Hematopoietic multipotent progenitor cell treated with erythropoietin and hydrocortisone succinate and interleukin-3 and kit ligand, for 4 days (in vitro differentiated cells): ENCODE measurements at regions not wholly inside any gene's neighbourhood (a gene's known extent, or its start where the extent isn't known, plus 50 kb on each side); places are given as distances from the start of the nearest gene placed in this dataset.
A peak's percentile ranks its signal among the peaks of the same experiment; 100 is the strongest.
"Not testable (repeated sequence)": the region's sequence is repeated elsewhere in the genome, so short reads cannot be mapped to it uniquely, and the experiment has no call there.

Source experiments
- DNase-seq: peaks from one replicate; pipeline ENCODE4 v3.0.0-alpha.2; 2015

- no peak for DNase-seq
These were observed 142.9 kb upstream of the ITGB1 start for GRCh38 chr10:33100781-33101391.

- DNase-seq, result no peak
These were observed 141.7 kb upstream of the ITGB1 start for GRCh38 chr10:33099748-33100147.

DNA sequence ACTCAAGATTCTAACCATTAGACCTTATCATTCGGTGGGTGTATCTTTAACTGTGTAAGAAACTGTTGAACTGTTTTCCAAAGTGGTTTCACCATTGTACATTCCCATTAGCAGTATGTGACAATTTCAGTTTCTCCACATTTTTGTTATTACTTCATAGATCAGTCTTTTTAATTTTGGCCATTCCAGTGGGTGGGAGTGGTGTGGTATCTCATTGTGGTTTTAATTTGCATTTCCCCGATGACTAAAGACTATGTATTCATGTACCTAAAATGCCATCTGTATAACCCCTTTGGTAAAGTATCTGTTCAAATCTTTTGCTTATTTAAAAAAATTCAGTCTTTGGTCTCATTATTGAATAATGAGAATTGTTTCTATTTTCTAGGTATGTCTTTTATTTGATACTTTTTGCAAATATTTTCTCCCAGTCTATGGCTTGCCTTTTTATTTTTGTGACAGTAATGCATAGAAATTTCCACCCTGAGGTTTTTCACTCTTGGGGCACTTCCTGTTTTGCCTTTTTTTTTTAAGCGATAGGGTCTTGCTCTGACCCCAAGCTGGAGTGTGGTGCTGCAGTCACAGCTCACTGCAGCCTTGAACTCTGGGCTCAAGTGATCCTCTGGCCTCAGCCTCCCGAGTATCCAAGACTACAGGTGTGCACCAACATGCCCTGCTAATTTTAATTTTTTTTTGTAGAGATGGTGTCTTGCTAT is 141.1 kb upstream of the ITGB1 start:
- DNase-seq, result peak; percentile 9

DNA sequence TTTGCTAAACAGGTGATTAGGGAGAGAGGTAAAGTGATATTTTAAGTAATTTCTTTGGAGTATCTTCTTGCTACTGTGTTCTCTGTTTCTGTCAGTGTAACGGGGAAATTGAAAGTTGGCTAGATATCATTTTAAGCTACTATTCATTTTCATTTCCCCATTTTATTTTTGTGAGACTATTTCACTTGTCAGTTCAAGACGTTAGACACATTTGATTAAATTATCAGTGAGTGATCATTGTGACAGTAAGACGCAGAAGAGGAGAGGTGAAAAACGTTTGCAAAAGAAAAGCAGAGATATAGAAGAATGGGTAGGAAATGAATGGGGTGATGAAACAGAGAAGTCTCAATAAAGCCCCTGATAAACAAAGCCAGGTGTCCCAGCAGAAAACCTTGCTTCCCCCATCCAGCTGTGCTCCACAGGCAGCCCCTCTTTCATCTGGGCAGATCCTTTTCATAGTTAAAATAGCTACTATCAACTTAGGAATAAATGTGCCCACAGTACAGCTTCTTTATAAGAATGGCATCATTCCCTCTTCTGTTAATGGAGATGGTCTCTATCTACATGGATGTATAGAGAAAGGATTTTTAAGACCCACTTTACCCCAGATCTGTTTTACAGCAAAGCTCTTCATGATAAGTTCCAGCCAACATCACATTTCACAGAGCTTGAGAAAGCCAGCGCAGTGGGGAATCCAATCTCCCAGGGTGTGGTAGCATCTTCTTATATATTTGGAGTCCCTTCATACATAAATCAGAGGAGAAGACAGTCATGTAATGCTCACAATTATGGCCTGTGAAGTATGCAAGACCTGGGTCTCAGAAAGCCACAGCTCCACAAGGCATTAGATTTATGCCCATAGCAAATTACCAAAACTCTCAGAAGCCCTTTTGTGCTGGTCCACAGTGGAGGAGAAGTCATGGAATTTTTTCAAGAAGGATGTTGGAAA is 138.1 kb upstream of the ITGB1 start:
- no peak for DNase-seq

DNA sequence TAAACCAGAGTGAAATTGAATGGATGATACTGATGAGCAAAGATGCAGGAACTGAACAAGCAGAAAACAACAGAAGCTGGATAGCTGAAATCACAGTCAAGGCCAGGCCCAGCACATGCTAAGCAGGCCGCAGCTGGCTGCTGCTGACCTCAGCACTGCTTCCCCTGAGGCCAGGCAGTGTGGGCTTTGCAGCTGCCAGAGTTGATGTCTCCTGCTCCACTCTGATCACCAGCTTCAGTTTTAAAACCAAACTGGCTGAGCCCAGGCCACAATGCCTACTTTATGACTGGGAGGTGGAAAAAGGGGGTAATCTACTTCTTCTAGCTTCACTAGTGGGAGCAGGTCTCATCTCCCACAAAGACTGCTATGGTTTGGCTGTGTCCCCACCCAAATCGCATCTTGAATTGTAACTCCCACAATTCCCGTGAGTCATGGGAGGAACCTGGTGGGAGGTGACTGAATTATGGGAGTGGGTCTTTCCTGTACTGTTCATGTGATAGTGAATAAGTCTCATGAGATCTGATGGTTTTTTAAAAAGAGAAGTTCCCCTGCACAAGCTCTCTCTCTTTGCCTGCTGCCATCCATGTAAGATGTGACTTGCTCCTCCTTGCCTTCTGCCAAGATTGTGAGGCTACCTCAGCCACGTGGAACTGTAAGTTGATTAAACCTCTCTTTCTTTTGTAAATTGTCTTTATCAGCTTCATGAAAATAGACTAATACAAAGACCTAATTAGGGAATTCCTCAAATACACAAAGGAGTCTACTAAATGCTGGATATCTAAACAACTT is 136.4 kb upstream of the ITGB1 start:
- DNase-seq, result no peak

GRCh38 chr10:33093362-33093761 is 135.3 kb upstream of the ITGB1 start:
- no peak for DNase-seq

GRCh38 chr10:33092596-33092995 is 134.6 kb upstream of the ITGB1 start:
- no peak for DNase-seq

- DNase-seq, result no peak
These were observed 133.2 kb upstream of the ITGB1 start for GRCh38 chr10:33091201-33091600.

GRCh38 chr10:33088990-33089389 is 131.0 kb upstream of the ITGB1 start:
- no peak for DNase-seq

- no peak for DNase-seq
These were observed 129.9 kb upstream of the ITGB1 start for GRCh38 chr10:33087922-33088321.

- DNase-seq, result no peak
These were observed 129.1 kb upstream of the ITGB1 start for GRCh38 chr10:33087152-33087551.

DNA sequence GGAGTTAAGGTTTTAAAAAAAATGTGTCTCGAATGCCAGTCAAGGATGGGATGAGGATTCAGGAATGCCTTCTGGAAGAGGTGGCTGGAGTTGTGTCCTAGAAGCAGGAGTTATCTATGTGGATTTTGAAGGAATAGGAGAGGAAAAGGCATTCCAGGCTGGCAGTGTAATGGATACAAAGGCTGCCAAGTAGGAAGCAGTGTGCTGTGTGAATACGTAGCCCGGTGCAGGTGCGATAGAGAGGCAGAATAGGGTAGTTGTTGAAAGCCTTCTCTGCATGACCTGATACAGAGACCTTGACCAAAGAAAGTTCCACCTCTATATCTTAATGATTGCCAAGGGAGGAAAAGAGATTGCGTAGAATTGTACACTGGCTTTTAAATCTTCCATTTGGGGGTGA is 128.1 kb upstream of the ITGB1 start:
- no peak for DNase-seq

GRCh38 chr10:33085313-33085833 is 127.3 kb upstream of the ITGB1 start:
- no peak for DNase-seq

DNA sequence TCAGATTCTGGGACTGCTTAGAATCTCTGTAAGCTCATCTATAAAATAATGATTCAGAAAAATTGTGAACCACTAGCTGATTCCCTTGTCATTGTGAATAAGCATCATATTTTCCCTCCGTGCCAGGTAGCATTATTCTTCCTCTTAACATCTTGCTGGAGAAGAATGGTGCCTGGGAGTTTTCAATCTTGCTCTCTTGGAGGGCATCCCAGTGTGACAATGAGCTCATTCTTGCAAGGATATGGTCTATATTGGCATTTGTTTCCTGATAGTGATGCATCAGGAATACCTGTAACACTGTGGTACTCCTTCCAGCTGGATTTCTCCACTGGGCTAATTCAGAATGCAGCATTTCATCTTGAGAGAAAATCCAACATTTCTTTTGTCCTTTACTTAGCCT is 126.4 kb upstream of the ITGB1 start:
- no peak for DNase-seq

DNA sequence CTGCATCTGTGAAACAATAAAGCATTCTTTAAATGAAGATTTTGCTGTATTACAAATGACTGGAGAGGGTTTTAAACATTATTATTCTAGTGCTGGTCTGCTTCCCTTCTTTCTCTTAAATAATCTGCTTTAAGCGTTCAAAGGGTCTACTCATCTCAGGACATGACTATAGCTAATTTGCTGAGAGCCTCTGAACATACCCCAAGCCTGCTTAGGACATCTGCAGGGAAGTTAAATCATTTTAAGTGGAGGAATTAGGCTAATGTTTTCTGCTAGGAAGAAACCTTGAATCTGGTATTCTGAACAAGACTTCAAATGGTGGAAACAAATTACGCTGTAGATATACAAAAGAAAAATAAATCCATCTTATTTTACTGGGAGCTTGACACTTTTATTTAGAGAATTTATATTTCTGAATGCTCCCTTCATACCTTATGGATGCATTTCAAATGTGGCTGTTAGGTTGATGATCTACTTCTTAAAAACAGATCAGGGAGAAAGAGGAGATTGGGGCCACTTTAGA is 124.4 kb upstream of the ITGB1 start:
- no peak for DNase-seq

DNA sequence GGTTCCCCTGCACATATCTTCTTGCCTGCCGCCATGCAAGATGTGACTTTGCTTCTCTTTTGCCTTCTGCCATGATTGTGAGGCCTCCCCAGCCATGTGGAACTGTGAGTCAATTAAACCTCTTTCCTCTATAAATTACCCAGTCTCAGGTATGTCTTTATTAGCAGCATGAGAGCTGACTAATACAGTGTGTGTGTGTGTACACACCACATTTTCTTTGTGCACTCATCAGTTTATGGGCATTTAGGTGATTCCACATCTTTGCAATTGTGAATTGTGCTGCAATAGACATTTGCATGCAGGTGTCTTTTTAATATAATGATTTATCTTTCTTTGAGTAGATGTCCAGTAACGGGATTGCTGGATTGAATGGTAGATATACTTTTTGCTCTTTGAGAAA is 122.4 kb upstream of the ITGB1 start:
- not testable (repeated sequence) for DNase-seq

DNA sequence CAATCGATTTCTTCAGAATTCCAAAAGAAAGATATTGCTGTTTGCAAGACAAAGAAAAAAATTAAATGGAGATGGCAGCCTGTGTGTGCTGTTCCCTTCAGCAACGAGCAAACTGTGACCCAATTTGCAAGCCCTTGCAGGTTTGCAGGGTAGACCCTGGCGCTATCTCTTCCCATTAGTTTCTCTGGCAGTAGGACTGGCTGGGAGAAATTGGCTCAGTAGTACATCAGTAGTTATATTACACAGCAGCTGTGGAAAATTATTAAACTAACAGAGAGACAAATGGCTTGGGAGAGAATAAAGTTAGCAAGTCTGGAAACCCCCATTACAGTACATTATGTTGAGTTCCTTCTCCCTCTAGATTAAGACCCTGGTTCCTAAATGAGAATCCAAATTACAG is 116.4 kb upstream of the ITGB1 start:
- no peak for DNase-seq

DNA sequence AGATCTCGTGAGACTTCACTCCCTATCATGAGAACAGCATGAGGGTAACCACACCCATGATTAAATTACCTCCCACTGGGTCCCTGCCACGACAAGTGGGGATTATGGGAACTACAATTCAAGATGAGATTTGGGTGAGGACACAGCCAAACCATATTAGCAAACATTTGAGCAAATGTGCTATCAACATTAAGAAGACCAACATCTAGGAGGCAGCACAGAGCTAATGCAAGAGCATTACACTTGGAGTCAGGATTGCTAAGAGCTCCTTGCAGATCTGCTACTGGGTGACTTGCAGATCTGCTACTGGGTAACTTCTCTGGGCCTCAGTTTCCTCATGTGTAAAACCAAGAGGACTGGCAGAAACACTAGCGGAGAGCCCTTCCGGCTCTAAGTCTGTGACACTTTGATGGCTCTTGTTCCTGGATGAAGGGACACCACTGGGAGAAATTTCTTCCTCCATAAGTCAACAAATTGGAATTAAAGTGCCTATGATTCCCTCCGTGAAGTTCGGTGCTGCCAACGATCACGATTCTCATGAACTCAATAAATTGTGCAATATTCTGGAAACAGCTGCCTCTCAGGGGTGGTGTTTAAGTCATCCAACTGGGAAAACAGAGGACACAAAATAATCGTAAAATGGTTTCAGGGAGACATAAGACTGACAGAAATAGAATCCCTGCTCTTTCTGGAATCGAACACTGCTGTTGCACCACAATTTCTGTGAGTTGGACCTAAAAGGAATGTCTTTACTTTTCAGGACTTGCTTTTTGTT is 115.8 kb upstream of the ITGB1 start:
- DNase-seq, result peak; percentile 4

GRCh38 chr10:33071857-33072256 is 113.8 kb upstream of the ITGB1 start:
- DNase-seq, result no peak

DNA sequence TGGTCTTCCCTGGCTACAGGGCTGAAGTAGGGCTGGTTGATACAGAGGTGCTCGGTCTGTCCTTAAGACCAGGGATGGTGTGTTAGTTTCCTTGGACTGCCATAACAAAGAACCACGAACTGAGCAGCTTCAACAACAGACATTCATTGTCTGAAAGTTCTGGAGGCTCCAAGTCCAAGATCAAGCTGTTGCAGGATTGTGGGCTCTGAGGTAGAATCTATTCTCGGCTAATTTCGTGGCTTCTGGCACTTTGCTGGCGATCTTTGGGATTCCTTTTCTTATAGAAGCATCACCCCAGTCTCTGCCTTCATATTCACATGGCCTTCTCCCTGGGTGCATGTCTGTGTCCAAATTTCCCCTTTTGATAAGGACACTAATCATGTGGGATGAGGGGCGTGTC is 112.1 kb upstream of the ITGB1 start:
- no peak for DNase-seq

GRCh38 chr10:33067917-33068316 is 109.9 kb upstream of the ITGB1 start:
- DNase-seq, result no peak

DNA sequence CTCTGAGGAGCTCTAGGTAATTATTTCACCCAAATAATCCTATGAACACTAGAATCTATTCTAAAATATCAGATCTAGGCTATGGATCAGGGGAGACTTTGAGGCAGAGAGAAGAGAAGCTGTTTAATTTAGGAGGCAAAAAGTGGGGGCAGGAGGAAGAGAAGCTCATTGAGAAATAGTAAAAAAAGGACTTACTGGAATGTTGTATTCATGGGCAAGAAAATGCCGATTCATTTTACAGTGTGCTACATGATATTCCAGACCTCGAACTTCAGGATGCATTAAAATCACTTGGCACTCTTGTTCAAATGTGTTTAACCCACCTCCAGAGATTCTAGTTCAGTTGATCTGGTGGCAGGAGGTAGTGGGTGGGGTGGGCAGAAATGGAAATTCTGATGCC is 109.5 kb upstream of the ITGB1 start:
- DNase-seq, result no peak
